Stimulated activated CD8-positive, alpha-beta memory T cell treated with anti-CD3 and anti-CD28 coated beads, Interleukin-4, amount 100 ng/mL, for 1 hour (primary cell): ENCODE measurements at regions not wholly inside any gene's neighbourhood (a gene's known extent, or its start where the extent isn't known, plus 50 kb on each side); places are given as distances from the start of the nearest gene placed in this dataset.
"Not testable (repeated sequence)": the region's sequence is repeated elsewhere in the genome, so short reads cannot be mapped to it uniquely, and the experiment has no call there.

ENCODE experiments used
- DNase-seq, 2 donors: peaks; one replicate each; pipeline ENCODE4 v3.0.0-alpha.2; 2020; ENCODE audit warnings: low read depth in 2 of 2, low spot score in 1 of 2

GRCh38 chr6:14887181-14887580 is 358.7 kb upstream of the JARID2 start:
- no peak for DNase-seq

- no peak for DNase-seq
These were observed 357.8 kb upstream of the JARID2 start for GRCh38 chr6:14887986-14888574.

GRCh38 chr6:14888575-14889000 is 357.3 kb upstream of the JARID2 start:
- DNase-seq = no peak

GRCh38 chr6:14889188-14889587 is 356.7 kb upstream of the JARID2 start:
- DNase-seq = no peak

GRCh38 chr6:14889611-14890593 is 356.0 kb upstream of the JARID2 start:
- no peak for DNase-seq

GRCh38 chr6:14891820-14892375 is 354.0 kb upstream of the JARID2 start:
- not testable (repeated sequence) for DNase-seq

GRCh38 chr6:14894105-14894504 is 351.8 kb upstream of the JARID2 start:
- no peak for DNase-seq

- DNase-seq = no peak
These were observed 349.4 kb upstream of the JARID2 start for GRCh38 chr6:14896475-14896874.

GRCh38 chr6:14897831-14898230 is 348.0 kb upstream of the JARID2 start:
- DNase-seq = no peak

- not testable (repeated sequence) for DNase-seq
These were observed 346.4 kb upstream of the JARID2 start for GRCh38 chr6:14899441-14899840.

- DNase-seq = no peak
These were observed 344.9 kb upstream of the JARID2 start for GRCh38 chr6:14900919-14901318.

GRCh38 chr6:14903176-14904038 is 342.5 kb upstream of the JARID2 start:
- no peak for DNase-seq

GRCh38 chr6:14905201-14905600 is 340.7 kb upstream of the JARID2 start:
- no peak for DNase-seq

GRCh38 chr6:14906621-14907020 is 339.2 kb upstream of the JARID2 start:
- DNase-seq = no peak

GRCh38 chr6:14910692-14911547 is 334.9 kb upstream of the JARID2 start:
- DNase-seq = no peak

- no peak for DNase-seq
These were observed 333.6 kb upstream of the JARID2 start for GRCh38 chr6:14912226-14912625.

- no peak for DNase-seq
These were observed 333.2 kb upstream of the JARID2 start for GRCh38 chr6:14912706-14913105.

- no peak for DNase-seq
These were observed 331.9 kb upstream of the JARID2 start for GRCh38 chr6:14913931-14914330.

- DNase-seq = no peak
These were observed 329.7 kb upstream of the JARID2 start for GRCh38 chr6:14915888-14916832.
